GM13976 (cell line): ENCODE measurements at regions not wholly inside any gene's neighbourhood (a gene's known extent, or its start where the extent isn't known, plus 50 kb on each side); places are given as distances from the start of the nearest gene placed in this dataset.

Experiments used
- DNase-seq: peaks from one replicate; pipeline ENCODE4 v3.0.0; 2012; ENCODE audit warnings: low spot score
- CTCF ChIP-seq: IDR thresholded peaks from 2 replicates; pipeline ENCODE4 v1.5.1; 2012; ENCODE audit warnings: borderline replicate concordance, mild to moderate bottlenecking; ENCODE audit not compliant: insufficient read depth; ENCODE audit errors: extremely low read depth, missing control alignments, control extremely low read depth
- in situ Hi-C: fragments of 300-500 bp; cut with MboI; formaldehyde crosslinking; loops from one replicate; pipeline ENCODE4 v1.12.0; 2022; ENCODE audit warnings: low sequenced_read_pairs, mixed read lengths, inconsistent platforms; ENCODE audit not compliant: unreplicated experiment

DNA sequence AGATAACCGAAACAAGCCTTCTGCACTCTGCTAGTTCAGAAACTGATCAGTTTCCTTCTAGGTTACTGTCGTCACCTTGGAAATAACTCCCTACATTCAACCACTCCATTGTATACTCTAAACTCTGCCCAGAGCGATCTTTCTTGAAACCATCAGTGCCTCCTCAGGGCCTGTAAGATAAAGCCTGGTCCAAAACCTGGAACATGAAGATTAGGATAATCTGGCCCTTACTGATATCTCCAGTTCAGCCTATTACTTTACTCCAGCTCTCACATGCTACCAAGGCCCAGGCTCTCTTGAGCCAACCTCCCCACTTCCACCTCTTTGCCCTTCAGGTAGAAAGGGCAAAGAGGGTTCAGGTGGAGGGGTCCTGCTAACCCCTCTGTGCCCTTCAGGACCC lies 125.3 kb upstream of the RXFP2 start:
- TF ChIP-seq CTCF = no peak
- in situ Hi-C loops = no loop called here

DNA sequence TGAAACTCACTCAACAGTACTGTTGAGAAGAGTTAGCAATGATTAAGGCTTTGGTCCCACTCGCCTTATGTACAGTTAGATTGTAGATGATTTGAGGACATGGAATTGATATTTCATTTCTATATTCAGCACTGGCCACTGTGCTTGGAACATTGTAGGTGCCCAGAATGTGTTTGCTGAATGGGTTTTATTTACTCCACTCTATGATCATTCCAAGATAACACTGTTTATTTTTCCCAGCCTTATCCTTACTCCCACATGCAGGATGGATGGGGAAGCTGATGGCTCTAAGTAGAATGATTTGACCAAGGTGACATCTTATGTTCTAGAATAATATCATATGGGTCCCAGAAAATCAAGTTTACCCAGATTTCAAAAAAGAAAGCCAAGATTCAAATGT lies 124.6 kb upstream of the RXFP2 start:
- DNase-seq = no peak
- in situ Hi-C loops = no loop called here
- TF ChIP-seq CTCF = no peak

More for the DNA sequence above, 125.3 kb upstream of the RXFP2 start:
- DNase-seq = no peak

GRCh38 chr13:31625115-31625514 lies 114.2 kb upstream of the RXFP2 start:
- no peak for DNase-seq
- TF ChIP-seq CTCF = no peak
- in situ Hi-C loops = no loop called here

GRCh38 chr13:31627097-31627845 lies 112.1 kb upstream of the RXFP2 start:
- in situ Hi-C loops = no loop called here
- TF ChIP-seq CTCF = no peak
- no peak for DNase-seq

DNA sequence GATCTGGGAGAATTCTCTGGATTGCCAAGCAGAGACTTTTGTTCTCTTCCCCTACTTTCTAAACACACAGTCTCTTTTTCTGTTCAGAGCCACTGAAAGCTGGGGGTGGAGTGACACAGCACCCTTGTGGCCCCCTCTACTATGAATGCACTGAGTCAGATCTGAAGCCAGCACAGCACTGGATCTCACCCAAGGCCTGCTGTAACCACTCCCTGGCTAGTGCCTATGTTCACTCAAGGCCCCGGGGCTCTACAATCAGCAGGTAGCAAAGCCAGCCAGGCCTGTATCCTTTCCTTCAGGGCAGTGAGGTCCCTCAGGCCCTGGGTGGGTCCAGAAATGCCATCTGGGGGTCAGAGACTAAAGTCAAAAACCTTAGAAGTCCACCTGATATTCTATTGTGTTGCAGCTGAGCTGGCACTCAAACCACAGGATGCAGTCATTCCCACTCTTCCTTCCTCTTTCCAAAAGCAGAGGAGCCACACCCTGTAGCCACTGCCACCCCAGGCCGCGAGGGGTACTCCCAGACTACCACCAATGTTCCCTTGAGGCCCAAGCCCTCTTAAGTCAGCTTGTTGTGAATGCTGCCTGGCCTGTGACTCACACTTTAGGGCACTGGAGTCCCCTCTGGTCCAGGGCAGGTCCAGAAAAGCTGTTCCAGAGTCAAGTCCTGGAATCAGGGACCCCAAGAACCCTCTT lies 110.1 kb upstream of the RXFP2 start:
- no peak for TF ChIP-seq CTCF
- no peak for DNase-seq
- in situ Hi-C loops = no loop called here

DNA sequence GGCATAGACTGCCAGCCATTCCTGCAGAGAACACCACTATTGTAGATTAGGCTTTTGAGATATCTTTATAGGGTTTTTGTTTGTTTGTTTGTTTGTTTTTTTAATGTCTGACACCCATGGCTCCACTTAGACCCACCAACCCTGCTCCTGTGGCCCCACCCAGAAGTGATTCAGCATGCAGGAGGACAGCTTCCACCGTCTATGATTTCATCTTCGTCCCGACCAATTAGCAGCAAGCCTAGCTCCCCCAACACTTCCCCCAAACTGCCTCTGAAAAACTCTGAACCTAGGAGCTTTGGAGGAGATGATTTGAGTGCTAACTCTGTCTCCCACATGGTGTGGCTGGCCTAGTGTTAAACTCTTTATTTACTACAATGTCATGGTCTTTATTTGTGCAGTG lies 108.3 kb upstream of the RXFP2 start:
- in situ Hi-C loops = no loop called here
- no peak for DNase-seq
- no peak for TF ChIP-seq CTCF

GRCh38 chr13:31631746-31632145 lies 107.6 kb upstream of the RXFP2 start:
- in situ Hi-C loops = no loop called here
- no peak for DNase-seq
- no peak for TF ChIP-seq CTCF
